OCI-LY1 (cell line): ENCODE measurements at regions not wholly inside any gene's neighbourhood (a gene's known extent, or its start where the extent isn't known, plus 50 kb on each side); places are given as distances from the start of the nearest gene placed in this dataset.

Experiments
- H2AFZ ChIP-seq: fragments of 200-600 bp; sonication (generic), shearing (Covaris generic); 2 replicates; pipeline ENCODE4 v1.6.0; 2014; ENCODE audit warnings: antibody characterized with exemption, mild to moderate bottlenecking, low read length
- H3F3A ChIP-seq: fragments of 200-600 bp; sonication (generic), shearing (Covaris generic); 2 replicates; pipeline ENCODE4 v1.6.0; 2014; ENCODE audit warnings: mild to moderate bottlenecking, antibody characterized with exemption, low read length, moderate library complexity; ENCODE audit not compliant: insufficient read depth
- H3K27ac ChIP-seq: fragments of 200-600 bp; sonication (generic); 2 replicates; pipeline ENCODE4 v1.5.1; 2014; ENCODE audit warnings: low read length, mixed run types, mild to moderate bottlenecking, low read depth; ENCODE audit not compliant: poor library complexity, severe bottlenecking
- H3K27me3 ChIP-seq: fragments of 200-600 bp; sonication (generic); 2 replicates; pipeline ENCODE4 v1.6.0; 2014; ENCODE audit warnings: antibody characterized with exemption, mild to moderate bottlenecking, low read length, moderate library complexity; ENCODE audit not compliant: insufficient read depth
- H3K36me3 ChIP-seq: fragments of 200-600 bp; sonication (generic); 2 replicates; pipeline ENCODE4 v1.6.1; 2014; ENCODE audit warnings: mild to moderate bottlenecking, antibody characterized with exemption, low read length, moderate library complexity, mixed read lengths; ENCODE audit not compliant: insufficient read depth
- H3K4me1 ChIP-seq: fragments of 200-600 bp; sonication (generic); 2 replicates; pipeline ENCODE4 v1.5.1; 2014; ENCODE audit warnings: mild to moderate bottlenecking, low read length, moderate library complexity; ENCODE audit not compliant: insufficient read depth, severe bottlenecking
- H3K4me2 ChIP-seq: fragments of 200-600 bp; sonication (generic), shearing (Covaris generic); 2 replicates; pipeline ENCODE4 v1.6.1; 2014; ENCODE audit warnings: low read length
- H3K4me3 ChIP-seq: fragments of 200-600 bp; sonication (generic); 2 replicates; pipeline ENCODE4 v1.5.1; 2014; ENCODE audit warnings: low read length, low read depth, mild to moderate bottlenecking, mixed read lengths; ENCODE audit not compliant: poor library complexity, severe bottlenecking
- H3K79me2 ChIP-seq: fragments of 200-600 bp; shearing (Covaris generic); 2 replicates; pipeline ENCODE4 v1.6.1; 2016; ENCODE audit warnings: mixed run types, low read length, mixed read lengths; ENCODE audit not compliant: insufficient read depth
- H3K9ac ChIP-seq: fragments of 200-600 bp; sonication (generic), shearing (Covaris generic); 2 replicates; pipeline ENCODE4 v1.6.1; 2014; ENCODE audit warnings: mild to moderate bottlenecking, low read length, mixed read lengths
- H3K9me2 ChIP-seq: fragments of 200-600 bp; sonication (generic), shearing (Covaris generic); 2 replicates; pipeline ENCODE4 v1.6.1; 2014; ENCODE audit warnings: low read depth, mild to moderate bottlenecking, low read length, mixed read lengths
- H3K9me3 ChIP-seq: fragments of 200-600 bp; shearing (Covaris generic); 2 replicates; pipeline ENCODE4 v1.6.1; 2014; ENCODE audit warnings: low read length, mixed read lengths
- H4K20me1 ChIP-seq: fragments of 200-600 bp; sonication (generic), shearing (Covaris generic); 2 replicates; pipeline ENCODE4 v1.6.0; 2016; ENCODE audit warnings: mild to moderate bottlenecking, low read length; ENCODE audit not compliant: insufficient read depth
- CTCF ChIP-seq: fragments of 200-600 bp; sonication (generic), shearing (Covaris generic); IDR thresholded peaks from 2 replicates; pipeline ENCODE4 v1.5.1; 2017; ENCODE audit warnings: mild to moderate bottlenecking, antibody characterized with exemption, low read length, moderate library complexity, mixed read lengths
- EZH2 ChIP-seq: fragments of 200-600 bp; sonication (generic), shearing (Covaris generic); IDR thresholded peaks from 2 replicates; pipeline ENCODE4 v1.8.0; 2017; ENCODE audit warnings: borderline replicate concordance, mixed run types, mild to moderate bottlenecking, antibody characterized with exemption, low read length, moderate library complexity, mixed read lengths

GRCh38 chr12:132433641-132434395, 56.1 kb upstream of the FBRSL1 start:
- no peak overlapping the region for H2AFZ ChIP-seq
- TF ChIP-seq EZH2 (no peak), CTCF (no peak)
- H3K9me2 ChIP-seq = no peaks in the 10 kb centered on the region
- no peak overlapping the region for H3K9ac ChIP-seq
- H3F3A ChIP-seq = no peaks in the 10 kb centered on the region
- peaks cover 3% of the 10 kb centered on the region for H3K4me1 ChIP-seq
- H3K36me3 ChIP-seq = no peaks in the 10 kb centered on the region
- H3K27me3 ChIP-seq = peaks cover 7% of the 10 kb centered on the region; the same call in 1 of the 2 replicates
- H3K9me3 ChIP-seq = no peaks in the 10 kb centered on the region
- no peak overlapping the region for H3K27ac ChIP-seq
- H3K4me3 ChIP-seq = no peak overlapping the region
- no peak overlapping the region for H3K4me2 ChIP-seq
- H3K79me2 ChIP-seq = no peaks in the 10 kb centered on the region
- no peaks in the 10 kb centered on the region for H4K20me1 ChIP-seq

DNA sequence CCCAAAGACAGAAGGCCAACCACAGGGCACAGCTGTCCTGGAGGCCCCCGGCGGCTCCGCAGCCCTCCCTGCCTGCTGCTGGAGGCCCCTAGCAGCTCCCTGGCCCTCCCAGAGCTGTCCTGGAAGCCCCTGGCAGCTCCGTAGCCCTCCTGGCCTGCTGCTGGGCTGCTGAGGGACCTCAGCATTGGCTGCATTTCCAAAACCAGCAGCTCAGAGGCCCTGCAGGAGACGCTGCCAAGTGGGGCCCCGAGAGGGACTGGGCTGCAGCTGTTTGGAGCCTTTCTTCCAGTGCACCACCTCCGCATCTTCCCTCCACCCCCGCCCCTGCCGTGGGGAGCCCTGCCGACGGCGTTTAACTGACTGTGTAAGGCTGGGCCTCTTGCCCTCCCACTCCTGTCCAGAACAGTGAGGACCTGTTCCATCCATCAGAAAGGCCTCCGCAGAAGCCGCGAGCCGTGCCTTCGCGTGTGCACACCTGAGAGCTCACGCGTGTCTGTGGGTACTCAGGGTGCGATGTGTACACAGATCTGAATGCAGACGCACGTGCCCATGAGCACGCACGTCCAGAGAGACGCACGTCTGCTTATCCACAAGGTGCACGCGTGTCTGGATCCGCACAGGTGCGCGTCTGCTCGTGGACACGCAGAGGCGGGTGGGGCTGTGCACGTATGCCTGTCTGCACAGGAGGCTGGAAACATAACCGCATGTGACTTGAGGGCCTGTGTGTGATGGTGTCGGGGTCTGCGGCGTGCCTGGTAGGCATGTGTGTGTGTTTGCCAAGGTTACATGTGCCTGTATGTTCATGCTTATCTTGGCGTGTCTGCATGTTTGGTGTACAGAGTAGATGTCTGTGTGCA, 57.0 kb upstream of the FBRSL1 start:
- H3K27me3 ChIP-seq = peaks cover 7% of the 10 kb centered on the region; the same call in 1 of the 2 replicates
- peaks cover 3% of the 10 kb centered on the region for H3K4me1 ChIP-seq

More for the DNA sequence above, 57.0 kb upstream of the FBRSL1 start:
- Histone ChIP-seq H3K9me3 (no peaks in the 10 kb centered on the region), H3K4me3 (no peak overlapping the region), H2AFZ (no peak overlapping the region), H3K36me3 (no peaks in the 10 kb centered on the region), H3K9ac (no peak overlapping the region), H3K9me2 (no peaks in the 10 kb centered on the region), H3K79me2 (no peaks in the 10 kb centered on the region), H3F3A (no peaks in the 10 kb centered on the region), H4K20me1 (no peaks in the 10 kb centered on the region), H3K27ac (no peak overlapping the region), H3K4me2 (no peak overlapping the region)
- no peak for TF ChIP-seq CTCF
- no peak for TF ChIP-seq EZH2
